Thoracic aorta (tissue), 2 donors: ENCODE measurements at regions not wholly inside any gene's neighbourhood (a gene's known extent, or its start where the extent isn't known, plus 50 kb on each side); places are given as distances from the start of the nearest gene placed in this dataset.

Experiments used
- ATAC-seq: fragments of 150-250 bp; one replicate; pipeline ENCODE4 v1.8.0; 2017; ENCODE audit warnings: low read depth; ENCODE audit not compliant: insufficient number of reproducible peaks, low FRiP score
- DNase-seq: peaks from one replicate; pipeline ENCODE4 v3.0.0-alpha.2; 2020; ENCODE audit warnings: low spot score
- H3K27ac ChIP-seq, 2 donors: fragments of 200-600 bp; sonication (generic); 1 replicate in 1 of 2; 2 replicates in 1 of 2; pipeline ENCODE4 v1.5.1; 2016; ENCODE audit warnings: mild to moderate bottlenecking in 2 of 2, moderate library complexity in 2 of 2
- H3K27me3 ChIP-seq: fragments of 200-600 bp; sonication (generic); replicated peaks from 2 replicates; pipeline ENCODE4 v1.6.0; 2016; ENCODE audit warnings: mild to moderate bottlenecking; ENCODE audit not compliant: insufficient read depth
- H3K36me3 ChIP-seq: fragments of 200-600 bp; sonication (generic); one replicate; pipeline ENCODE4 v1.5.1; 2016
- H3K4me1 ChIP-seq, 2 donors: fragments of 200-600 bp; sonication (generic); 1 replicate in 1 of 2; 2 replicates in 1 of 2; pipeline versions ENCODE4 v1.5.1 to v1.6.0; 2016; ENCODE audit warnings: low read depth in 2 of 2, mild to moderate bottlenecking in 1 of 2; ENCODE audit not compliant: control insufficient read depth in 1 of 2
- H3K4me3 ChIP-seq: fragments of 200-600 bp; sonication (generic); 2 replicates; pipeline ENCODE4 v1.5.1; 2016; ENCODE audit warnings: mild to moderate bottlenecking
- H3K9me3 ChIP-seq: fragments of 200-600 bp; sonication (generic); 2 replicates; pipeline ENCODE4 v1.5.1; 2016
- TF ChIP-seq, protein P1 (sequence below): fragments of 200-600 bp; sonication (generic); IDR thresholded peaks from one replicate; pipeline ENCODE4 v1.5.1; 2019; ENCODE audit warnings: antibody characterized with exemption

DNA sequence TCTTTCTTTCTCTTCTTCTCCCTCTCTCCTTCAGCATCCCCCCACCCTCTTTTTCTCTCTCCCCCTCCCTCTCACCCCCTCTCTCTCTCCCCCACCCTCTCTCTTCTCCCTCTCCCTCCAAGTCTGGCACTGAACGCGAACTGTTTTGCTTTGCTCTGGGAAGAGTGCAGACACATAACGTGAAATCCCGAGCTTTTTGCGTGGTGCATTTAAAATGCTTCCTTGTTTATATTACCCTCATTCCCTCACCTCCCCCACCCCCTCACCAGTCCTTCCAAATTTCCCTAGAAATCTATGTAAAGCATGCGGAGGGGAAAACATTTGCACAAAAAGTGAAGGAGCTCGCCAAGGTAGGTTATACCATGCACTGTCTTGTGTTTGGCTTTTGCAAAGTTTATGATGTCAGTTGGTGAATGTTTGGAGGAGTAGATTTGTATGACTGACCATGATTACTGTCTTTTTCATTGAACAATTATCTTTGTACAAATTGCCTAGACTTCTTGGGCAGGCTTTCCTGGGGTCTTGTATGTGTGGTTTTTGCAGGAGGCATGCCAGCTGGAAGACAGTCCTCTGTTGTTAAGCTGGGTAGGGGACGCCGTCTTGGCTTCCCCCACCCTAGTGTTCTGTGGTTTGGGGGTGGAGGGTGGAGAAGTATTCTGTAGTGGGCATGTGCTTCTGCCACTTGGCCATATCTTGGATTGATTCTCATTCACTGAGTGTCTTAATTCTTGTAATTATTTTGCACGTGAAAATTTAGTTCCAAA lies 123.7 kb upstream of the HSD17B12 start:
- no peaks in the 10 kb centered on the region for H3K36me3 ChIP-seq
- DNase-seq: no peak
- no peak overlapping the region for H3K27ac ChIP-seq
- no peak overlapping the region for H3K4me3 ChIP-seq
- H3K27me3 ChIP-seq: peaks cover 10% of the 10 kb centered on the region
- no peak for ATAC-seq
- H3K9me3 ChIP-seq: no peaks in the 10 kb centered on the region
- peaks cover 7 to 18% of the 10 kb centered on the region in 2 donors for H3K4me1 ChIP-seq
- TF ChIP-seq, protein P1, sequence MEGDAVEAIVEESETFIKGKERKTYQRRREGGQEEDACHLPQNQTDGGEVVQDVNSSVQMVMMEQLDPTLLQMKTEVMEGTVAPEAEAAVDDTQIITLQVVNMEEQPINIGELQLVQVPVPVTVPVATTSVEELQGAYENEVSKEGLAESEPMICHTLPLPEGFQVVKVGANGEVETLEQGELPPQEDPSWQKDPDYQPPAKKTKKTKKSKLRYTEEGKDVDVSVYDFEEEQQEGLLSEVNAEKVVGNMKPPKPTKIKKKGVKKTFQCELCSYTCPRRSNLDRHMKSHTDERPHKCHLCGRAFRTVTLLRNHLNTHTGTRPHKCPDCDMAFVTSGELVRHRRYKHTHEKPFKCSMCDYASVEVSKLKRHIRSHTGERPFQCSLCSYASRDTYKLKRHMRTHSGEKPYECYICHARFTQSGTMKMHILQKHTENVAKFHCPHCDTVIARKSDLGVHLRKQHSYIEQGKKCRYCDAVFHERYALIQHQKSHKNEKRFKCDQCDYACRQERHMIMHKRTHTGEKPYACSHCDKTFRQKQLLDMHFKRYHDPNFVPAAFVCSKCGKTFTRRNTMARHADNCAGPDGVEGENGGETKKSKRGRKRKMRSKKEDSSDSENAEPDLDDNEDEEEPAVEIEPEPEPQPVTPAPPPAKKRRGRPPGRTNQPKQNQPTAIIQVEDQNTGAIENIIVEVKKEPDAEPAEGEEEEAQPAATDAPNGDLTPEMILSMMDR: no peak

DNA sequence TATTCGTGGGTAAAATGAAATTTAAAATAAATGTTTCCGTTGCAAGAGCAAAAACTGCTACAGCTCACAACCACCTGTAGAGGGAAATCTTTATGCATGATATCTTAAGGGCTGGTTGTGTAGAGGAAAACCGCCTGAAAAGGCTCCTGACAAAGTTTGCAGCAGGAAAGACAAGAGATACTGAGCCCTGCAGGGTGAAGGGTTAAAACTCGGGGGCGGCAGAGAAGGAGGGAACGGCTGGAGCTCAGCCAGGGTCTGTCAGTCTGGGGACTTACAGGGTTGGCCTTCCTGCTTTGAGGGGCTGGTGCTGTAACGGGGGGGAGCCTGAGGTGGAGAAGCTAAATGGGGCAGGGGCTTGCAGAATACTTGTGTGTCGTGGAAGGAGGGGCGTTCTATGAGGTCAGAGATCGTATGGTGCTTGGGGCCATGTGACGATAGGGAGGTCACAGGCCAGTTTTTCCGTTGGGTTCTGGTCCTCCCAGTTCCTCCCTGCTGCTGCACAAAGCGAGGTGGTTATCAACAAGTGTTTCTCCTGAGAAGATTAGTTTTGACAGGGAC lies 122.9 kb upstream of the HSD17B12 start:
- Histone ChIP-seq H3K27me3 (peaks cover 10% of the 10 kb centered on the region), H3K36me3 (no peaks in the 10 kb centered on the region), H3K9me3 (no peaks in the 10 kb centered on the region), H3K4me1 (peaks cover 7 to 18% of the 10 kb centered on the region in 2 donors), H3K4me3 (no peak overlapping the region), H3K27ac (no peak overlapping the region)
- ATAC-seq (no peak), DNase-seq (no peak)
- TF ChIP-seq, protein P1: peak; percentile 40

- no peak overlapping the region for H3K4me3 ChIP-seq
- TF ChIP-seq, protein P1: no peak
- H3K27me3 ChIP-seq: peaks cover 10% of the 10 kb centered on the region
- ATAC-seq (no peak), DNase-seq (no peak)
- H3K27ac ChIP-seq: no peak overlapping the region
- H3K36me3 ChIP-seq: no peaks in the 10 kb centered on the region
- peaks cover 7 to 18% of the 10 kb centered on the region in 2 donors for H3K4me1 ChIP-seq
- H3K9me3 ChIP-seq: no peaks in the 10 kb centered on the region
Observed at GRCh38 chr11:43558146-43558545, 122.4 kb upstream of the HSD17B12 start.

- peaks cover 10% of the 10 kb centered on the region for H3K27me3 ChIP-seq
- ATAC-seq (no peak), DNase-seq (no peak)
- TF ChIP-seq, protein P1: no peak
- H3K36me3 ChIP-seq: no peaks in the 10 kb centered on the region
- no peaks in the 10 kb centered on the region for H3K9me3 ChIP-seq
- H3K27ac ChIP-seq: no peak overlapping the region
- H3K4me1 ChIP-seq: peaks cover 7 to 18% of the 10 kb centered on the region in 2 donors
- no peak overlapping the region for H3K4me3 ChIP-seq
Observed at GRCh38 chr11:43558556-43559127, 121.9 kb upstream of the HSD17B12 start.

GRCh38 chr11:43561832-43562231 lies 118.7 kb upstream of the HSD17B12 start:
- no peak overlapping the region for H3K27ac ChIP-seq
- peaks cover 0 to 7% of the 10 kb centered on the region in 2 donors for H3K4me1 ChIP-seq
- H3K27me3 ChIP-seq: peaks cover 9% of the 10 kb centered on the region
- TF ChIP-seq, protein P1: no peak
- DNase-seq (no peak), ATAC-seq (no peak)
- no peaks in the 10 kb centered on the region for H3K36me3 ChIP-seq
- no peaks in the 10 kb centered on the region for H3K9me3 ChIP-seq
- no peak overlapping the region for H3K4me3 ChIP-seq
